ENCODE measurements at regions not wholly inside any gene's neighbourhood (a gene's known extent, or its start where the extent isn't known, plus 50 kb on each side); places are given as distances from the start of the nearest gene placed in this dataset.

GRCh38 chr14:98428483-98428994 is 843.5 kb downstream of the BCL11B start:
- Histone ChIP-seq H3K9me3 (ENCODE audit: low read depth, low read length) (no peaks in the 10 kb centered on the region), H3K27me3 (ENCODE audit: insufficient read depth, low read length) (no peaks in the 10 kb centered on the region), H3K4me1 (ENCODE audit: insufficient read depth, low read length) (no peaks in the 10 kb centered on the region), H3K4me3 (ENCODE audit: low read length) (no peak overlapping the region)

- Histone ChIP-seq H3K4me3 (ENCODE audit: low read length) (no peak overlapping the region), H3K4me1 (ENCODE audit: insufficient read depth, low read length) (no peaks in the 10 kb centered on the region), H3K9me3 (ENCODE audit: low read depth, low read length) (no peaks in the 10 kb centered on the region), H3K27me3 (ENCODE audit: insufficient read depth, low read length) (no peaks in the 10 kb centered on the region)
These were observed 838.6 kb downstream of the BCL11B start for GRCh38 chr14:98433436-98433835.

- Histone ChIP-seq H3K9me3 (ENCODE audit: low read depth, low read length) (no peaks in the 10 kb centered on the region), H3K4me3 (ENCODE audit: low read length) (no peak overlapping the region), H3K27me3 (ENCODE audit: insufficient read depth, low read length) (no peaks in the 10 kb centered on the region), H3K4me1 (ENCODE audit: insufficient read depth, low read length) (no peaks in the 10 kb centered on the region)
These were observed 834.9 kb downstream of the BCL11B start for GRCh38 chr14:98437113-98437512.

GRCh38 chr14:98444077-98444476 is 827.9 kb downstream of the BCL11B start:
- Histone ChIP-seq H3K4me1 (ENCODE audit: insufficient read depth, low read length) (peaks cover 8% of the 10 kb centered on the region), H3K27me3 (ENCODE audit: insufficient read depth, low read length) (no peaks in the 10 kb centered on the region), H3K9me3 (ENCODE audit: low read depth, low read length) (no peaks in the 10 kb centered on the region), H3K4me3 (ENCODE audit: low read length) (no peak overlapping the region)

- peaks cover 8% of the 10 kb centered on the region for H3K4me1 ChIP-seq (ENCODE audit: insufficient read depth, low read length)
- no peaks in the 10 kb centered on the region for H3K27me3 ChIP-seq (ENCODE audit: insufficient read depth, low read length)
- no peaks in the 10 kb centered on the region for H3K9me3 ChIP-seq (ENCODE audit: low read depth, low read length)
- H3K4me3 ChIP-seq (ENCODE audit: low read length) = no peak overlapping the region
These were observed 826.3 kb downstream of the BCL11B start for GRCh38 chr14:98445718-98446117.

- Histone ChIP-seq H3K4me1 (ENCODE audit: insufficient read depth, low read length) (peaks cover 8% of the 10 kb centered on the region), H3K4me3 (ENCODE audit: low read length) (no peak overlapping the region), H3K9me3 (ENCODE audit: low read depth, low read length) (no peaks in the 10 kb centered on the region), H3K27me3 (ENCODE audit: insufficient read depth, low read length) (no peaks in the 10 kb centered on the region)
These were observed 825.5 kb downstream of the BCL11B start for GRCh38 chr14:98446508-98446907.

- no peak overlapping the region for H3K4me3 ChIP-seq (ENCODE audit: low read length)
- H3K9me3 ChIP-seq (ENCODE audit: low read depth, low read length) = no peaks in the 10 kb centered on the region
- no peaks in the 10 kb centered on the region for H3K4me1 ChIP-seq (ENCODE audit: insufficient read depth, low read length)
- H3K27me3 ChIP-seq (ENCODE audit: insufficient read depth, low read length) = no peaks in the 10 kb centered on the region
These were observed 815.8 kb downstream of the BCL11B start for GRCh38 chr14:98456231-98456630.

- no peaks in the 10 kb centered on the region for H3K9me3 ChIP-seq (ENCODE audit: low read depth, low read length)
- no peak overlapping the region for H3K4me3 ChIP-seq (ENCODE audit: low read length)
- no peaks in the 10 kb centered on the region for H3K4me1 ChIP-seq (ENCODE audit: insufficient read depth, low read length)
- no peaks in the 10 kb centered on the region for H3K27me3 ChIP-seq (ENCODE audit: insufficient read depth, low read length)
These were observed 813.3 kb downstream of the BCL11B start for GRCh38 chr14:98458702-98459101.

- H3K9me3 ChIP-seq (ENCODE audit: low read depth, low read length) = no peaks in the 10 kb centered on the region
- H3K4me3 ChIP-seq (ENCODE audit: low read length) = no peak overlapping the region
- no peaks in the 10 kb centered on the region for H3K27me3 ChIP-seq (ENCODE audit: insufficient read depth, low read length)
- no peaks in the 10 kb centered on the region for H3K4me1 ChIP-seq (ENCODE audit: insufficient read depth, low read length)
These were observed 809.1 kb downstream of the BCL11B start for GRCh38 chr14:98462908-98463307.

- H3K4me3 ChIP-seq (ENCODE audit: low read length) = no peak overlapping the region
- no peaks in the 10 kb centered on the region for H3K4me1 ChIP-seq (ENCODE audit: insufficient read depth, low read length)
- no peaks in the 10 kb centered on the region for H3K27me3 ChIP-seq (ENCODE audit: insufficient read depth, low read length)
- no peaks in the 10 kb centered on the region for H3K9me3 ChIP-seq (ENCODE audit: low read depth, low read length)
These were observed 805.2 kb downstream of the BCL11B start for GRCh38 chr14:98466807-98467206.

GRCh38 chr14:98470663-98471062 is 801.3 kb downstream of the BCL11B start:
- Histone ChIP-seq H3K4me1 (ENCODE audit: insufficient read depth, low read length) (no peaks in the 10 kb centered on the region), H3K27me3 (ENCODE audit: insufficient read depth, low read length) (no peaks in the 10 kb centered on the region), H3K9me3 (ENCODE audit: low read depth, low read length) (no peaks in the 10 kb centered on the region), H3K4me3 (ENCODE audit: low read length) (no peak overlapping the region)

- no peak overlapping the region for H3K4me3 ChIP-seq (ENCODE audit: low read length)
- H3K9me3 ChIP-seq (ENCODE audit: low read depth, low read length) = no peaks in the 10 kb centered on the region
- no peaks in the 10 kb centered on the region for H3K27me3 ChIP-seq (ENCODE audit: insufficient read depth, low read length)
- H3K4me1 ChIP-seq (ENCODE audit: insufficient read depth, low read length) = no peaks in the 10 kb centered on the region
These were observed 797.1 kb downstream of the BCL11B start for GRCh38 chr14:98474900-98475299.

GRCh38 chr14:98477935-98478334 is 794.1 kb downstream of the BCL11B start:
- no peaks in the 10 kb centered on the region for H3K27me3 ChIP-seq (ENCODE audit: insufficient read depth, low read length)
- H3K4me1 ChIP-seq (ENCODE audit: insufficient read depth, low read length) = no peaks in the 10 kb centered on the region
- H3K9me3 ChIP-seq (ENCODE audit: low read depth, low read length) = no peaks in the 10 kb centered on the region
- no peak overlapping the region for H3K4me3 ChIP-seq (ENCODE audit: low read length)

- Histone ChIP-seq H3K9me3 (ENCODE audit: low read depth, low read length) (peaks cover 9% of the 10 kb centered on the region), H3K27me3 (ENCODE audit: insufficient read depth, low read length) (no peaks in the 10 kb centered on the region), H3K4me1 (ENCODE audit: insufficient read depth, low read length) (no peaks in the 10 kb centered on the region), H3K4me3 (ENCODE audit: low read length) (no peak overlapping the region)
These were observed 782.9 kb downstream of the BCL11B start for GRCh38 chr14:98489115-98489514.

GRCh38 chr14:98494582-98494981 is 777.4 kb downstream of the BCL11B start:
- Histone ChIP-seq H3K9me3 (ENCODE audit: low read depth, low read length) (no peaks in the 10 kb centered on the region), H3K27me3 (ENCODE audit: insufficient read depth, low read length) (no peaks in the 10 kb centered on the region), H3K4me3 (ENCODE audit: low read length) (no peak overlapping the region), H3K4me1 (ENCODE audit: insufficient read depth, low read length) (no peaks in the 10 kb centered on the region)

GRCh38 chr14:98498019-98498885 is 773.7 kb downstream of the BCL11B start:
- Histone ChIP-seq H3K27me3 (ENCODE audit: insufficient read depth, low read length) (no peaks in the 10 kb centered on the region), H3K9me3 (ENCODE audit: low read depth, low read length) (no peaks in the 10 kb centered on the region), H3K4me1 (ENCODE audit: insufficient read depth, low read length) (no peaks in the 10 kb centered on the region), H3K4me3 (ENCODE audit: low read length) (no peak overlapping the region)
